Natural killer cell treated with Interleukin-12 subunit alpha and Interleukin-12 subunit beta and Interleukin-15 and Interleukin-18, amount 100 ng/mL, for 72 hours (primary cell): ENCODE measurements at regions not wholly inside any gene's neighbourhood (a gene's known extent, or its start where the extent isn't known, plus 50 kb on each side); places are given as distances from the start of the nearest gene placed in this dataset.

Experiments used
- ATAC-seq, 2 donors: fragments of 150-1000 bp; cut with Tn5 transposase in 1 of 2; sonication (Bioruptor Pico), chemical (Tn5 transposase) in 1 of 2; 2 replicates each; pipeline ENCODE4 v1.10.0; 2021
- DNase-seq: peaks from one replicate; pipeline ENCODE4 v3.0.0; 2022; ENCODE audit warnings: low spot score
- H3K27ac Mint-ChIP-seq, 2 donors: 1 replicate in 1 of 2; 2 replicates in 1 of 2; pipeline ENCODE4 v1.8.0; 2022; ENCODE audit warnings: mixed read lengths in 2 of 2, mild to moderate bottlenecking in 1 of 2, moderate library complexity in 1 of 2
- H3K27me3 Mint-ChIP-seq, 2 donors: 1 replicate in 1 of 2; 2 replicates in 1 of 2; pipeline ENCODE4 v1.8.0; 2022; ENCODE audit warnings: mixed read lengths in 2 of 2
- H3K36me3 Mint-ChIP-seq: one replicate; pipeline ENCODE4 v1.8.0; 2022; ENCODE audit warnings: mixed read lengths
- H3K4me1 Mint-ChIP-seq, 2 donors: 1 replicate in 1 of 2; 2 replicates in 1 of 2; pipeline ENCODE4 v1.8.0; 2022; ENCODE audit warnings: low read depth in 2 of 2, mixed read lengths in 2 of 2, mild to moderate bottlenecking in 1 of 2
- H3K4me3 Mint-ChIP-seq: one replicate; pipeline ENCODE4 v1.8.0; 2022; ENCODE audit warnings: mixed read lengths
- H3K9me3 Mint-ChIP-seq: 2 replicates; pipeline ENCODE4 v1.8.0; 2022; ENCODE audit warnings: mixed read lengths

DNA sequence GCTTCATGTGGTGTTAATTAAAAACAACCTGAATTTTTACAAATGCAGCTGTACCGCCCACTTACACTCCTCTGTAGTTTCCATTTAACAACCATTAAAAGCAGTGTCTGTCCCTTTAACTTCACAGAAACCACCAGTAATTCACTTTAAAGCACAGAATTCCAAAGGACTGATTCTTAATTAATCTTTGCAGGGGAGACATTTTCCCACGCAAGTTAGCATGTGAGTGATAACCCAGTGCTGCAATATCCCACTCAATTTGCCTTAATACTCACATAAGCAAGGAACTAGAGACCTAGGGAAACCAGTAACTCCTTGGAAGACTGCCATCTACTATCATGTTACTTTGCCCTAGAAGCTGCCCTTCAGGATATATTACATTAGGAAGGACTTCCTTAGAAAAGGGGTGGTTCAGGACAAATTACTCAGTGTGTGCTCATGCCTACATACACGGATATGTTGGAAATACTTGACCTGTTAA is 102.3 kb downstream of the OSR1 start:
- DNase-seq (no peak), ATAC-seq (no peak)
- Mint-ChIP-seq H3K36me3 (no peaks in the 10 kb centered on the region), H3K27ac (no peak overlapping the region), H3K27me3 (no peaks in the 10 kb centered on the region), H3K9me3 (peaks cover 19% of the 10 kb centered on the region), H3K4me1 (no peaks in the 10 kb centered on the region), H3K4me3 (no peak overlapping the region)

DNA sequence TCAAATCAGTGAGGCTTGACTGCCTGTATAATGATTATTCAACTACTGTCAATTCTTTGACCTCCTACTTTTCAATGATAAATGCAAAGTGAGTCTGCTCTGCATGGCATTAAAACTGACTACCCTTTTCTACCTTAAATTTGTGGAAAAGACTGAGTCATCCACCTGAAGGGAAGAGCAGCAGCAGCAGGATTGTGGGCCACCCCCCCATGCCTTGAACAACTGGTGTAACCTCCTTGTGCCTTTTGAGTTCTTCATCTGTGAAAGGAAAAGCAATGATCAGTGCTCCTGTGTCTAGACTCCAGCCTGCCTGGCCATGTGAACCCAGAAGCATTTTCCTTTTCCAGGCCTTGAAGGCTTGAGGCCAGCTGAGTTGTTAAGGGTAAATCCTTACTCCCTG is 102.9 kb downstream of the OSR1 start:
- no peaks in the 10 kb centered on the region for H3K4me1 Mint-ChIP-seq
- H3K36me3 Mint-ChIP-seq: no peaks in the 10 kb centered on the region
- H3K4me3 Mint-ChIP-seq: no peak overlapping the region
- ATAC-seq: no peak
- H3K27me3 Mint-ChIP-seq: no peaks in the 10 kb centered on the region
- H3K9me3 Mint-ChIP-seq: peaks cover 17% of the 10 kb centered on the region
- H3K27ac Mint-ChIP-seq: no peak overlapping the region
- DNase-seq: no peak

DNA sequence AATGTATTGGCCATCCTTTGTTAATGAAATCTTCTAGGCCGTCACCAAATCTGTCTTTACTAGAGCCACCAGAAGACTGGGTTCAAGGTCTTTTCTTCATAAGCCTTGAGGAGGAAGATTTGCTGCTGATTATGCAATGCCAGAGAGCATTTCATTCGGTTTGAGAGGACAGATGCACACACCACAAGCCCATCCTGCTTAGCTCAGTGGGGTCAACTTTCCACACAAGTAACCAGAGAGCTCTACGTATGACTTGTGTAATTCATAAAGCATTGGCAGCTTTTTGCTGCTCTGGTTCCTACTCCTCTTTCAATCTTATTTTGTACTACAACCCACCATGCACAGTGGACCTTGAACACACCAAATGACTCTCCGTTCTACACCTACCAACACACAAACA is 106.9 kb downstream of the OSR1 start:
- no peaks in the 10 kb centered on the region for H3K36me3 Mint-ChIP-seq
- DNase-seq (no peak), ATAC-seq (no peak)
- H3K27ac Mint-ChIP-seq: no peak overlapping the region
- H3K27me3 Mint-ChIP-seq: no peaks in the 10 kb centered on the region
- H3K4me1 Mint-ChIP-seq: no peaks in the 10 kb centered on the region
- H3K9me3 Mint-ChIP-seq: peaks cover 16% of the 10 kb centered on the region
- no peak overlapping the region for H3K4me3 Mint-ChIP-seq

DNA sequence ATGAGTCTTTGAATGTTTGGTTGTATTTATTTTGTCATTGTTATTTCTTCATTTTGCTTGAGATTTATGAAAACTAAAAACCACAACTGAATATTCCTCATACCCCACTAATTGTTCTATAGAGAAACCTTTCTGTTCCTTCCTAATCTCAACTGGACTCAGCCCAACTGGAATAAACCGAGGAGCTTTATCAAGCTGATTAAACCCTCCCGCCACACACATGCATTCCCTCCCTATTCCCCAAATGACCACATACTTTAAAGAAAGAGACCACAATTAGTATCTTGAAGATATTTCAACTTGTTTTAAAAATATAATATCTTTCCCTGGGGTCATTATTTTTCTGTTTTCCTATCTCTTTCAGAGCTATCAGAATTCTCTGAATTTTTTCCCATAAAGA is 107.5 kb downstream of the OSR1 start:
- Mint-ChIP-seq H3K27ac (no peak overlapping the region), H3K27me3 (no peaks in the 10 kb centered on the region)

DNA sequence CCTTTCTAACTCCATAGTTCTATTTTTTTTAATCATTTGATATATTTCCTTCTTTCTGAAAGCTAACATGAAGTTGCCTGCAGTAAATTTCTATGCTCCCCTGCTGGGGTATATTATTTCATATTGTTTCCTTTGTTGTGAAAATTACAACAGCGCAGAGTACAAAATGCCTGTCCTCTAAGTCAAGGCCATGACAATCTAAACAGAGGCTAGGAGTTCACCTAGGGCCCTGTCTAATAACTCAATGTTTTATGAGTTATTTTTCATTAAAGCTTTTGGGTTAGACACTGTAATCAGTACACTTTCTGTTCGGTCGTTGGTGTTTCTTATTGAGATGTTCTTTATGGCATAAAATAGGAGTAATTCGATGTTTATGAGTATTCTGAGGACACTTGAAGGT is 111.2 kb downstream of the OSR1 start:
- Mint-ChIP-seq H3K27me3 (no peaks in the 10 kb centered on the region), H3K36me3 (no peaks in the 10 kb centered on the region), H3K9me3 (no peaks in the 10 kb centered on the region), H3K4me1 (no peaks in the 10 kb centered on the region), H3K4me3 (no peak overlapping the region), H3K27ac (no peak overlapping the region)
- ATAC-seq: no peak
- no peak for DNase-seq

More for the DNA sequence above, 107.5 kb downstream of the OSR1 start:
- ATAC-seq (no peak), DNase-seq (no peak)
- no peak overlapping the region for H3K4me3 Mint-ChIP-seq
- peaks cover 13% of the 10 kb centered on the region for H3K9me3 Mint-ChIP-seq
- no peaks in the 10 kb centered on the region for H3K36me3 Mint-ChIP-seq
- H3K4me1 Mint-ChIP-seq: no peaks in the 10 kb centered on the region

DNA sequence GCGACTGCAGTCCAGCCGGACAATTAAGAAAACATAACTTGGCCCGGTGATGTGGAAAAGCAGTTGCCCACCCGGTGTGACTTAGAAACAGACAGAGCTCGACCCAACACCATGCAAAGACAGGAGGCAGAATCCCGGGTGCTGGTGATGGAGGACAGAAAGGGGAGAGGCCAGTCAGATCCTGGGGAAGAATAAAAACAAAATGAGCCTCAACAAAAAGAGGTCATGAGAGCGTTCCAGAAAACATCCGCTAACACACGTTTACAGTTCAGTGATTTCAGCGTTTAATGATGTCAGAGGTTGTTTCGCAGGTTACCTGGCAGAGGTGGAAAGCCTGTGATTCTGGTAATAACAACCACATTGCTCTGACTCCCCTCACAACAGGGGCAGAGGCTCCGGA is 111.9 kb downstream of the OSR1 start:
- Mint-ChIP-seq H3K4me3 (no peak overlapping the region), H3K4me1 (no peaks in the 10 kb centered on the region), H3K27me3 (no peaks in the 10 kb centered on the region), H3K36me3 (no peaks in the 10 kb centered on the region), H3K9me3 (no peaks in the 10 kb centered on the region), H3K27ac (no peak overlapping the region)
- ATAC-seq (no peak), DNase-seq (no peak)

DNA sequence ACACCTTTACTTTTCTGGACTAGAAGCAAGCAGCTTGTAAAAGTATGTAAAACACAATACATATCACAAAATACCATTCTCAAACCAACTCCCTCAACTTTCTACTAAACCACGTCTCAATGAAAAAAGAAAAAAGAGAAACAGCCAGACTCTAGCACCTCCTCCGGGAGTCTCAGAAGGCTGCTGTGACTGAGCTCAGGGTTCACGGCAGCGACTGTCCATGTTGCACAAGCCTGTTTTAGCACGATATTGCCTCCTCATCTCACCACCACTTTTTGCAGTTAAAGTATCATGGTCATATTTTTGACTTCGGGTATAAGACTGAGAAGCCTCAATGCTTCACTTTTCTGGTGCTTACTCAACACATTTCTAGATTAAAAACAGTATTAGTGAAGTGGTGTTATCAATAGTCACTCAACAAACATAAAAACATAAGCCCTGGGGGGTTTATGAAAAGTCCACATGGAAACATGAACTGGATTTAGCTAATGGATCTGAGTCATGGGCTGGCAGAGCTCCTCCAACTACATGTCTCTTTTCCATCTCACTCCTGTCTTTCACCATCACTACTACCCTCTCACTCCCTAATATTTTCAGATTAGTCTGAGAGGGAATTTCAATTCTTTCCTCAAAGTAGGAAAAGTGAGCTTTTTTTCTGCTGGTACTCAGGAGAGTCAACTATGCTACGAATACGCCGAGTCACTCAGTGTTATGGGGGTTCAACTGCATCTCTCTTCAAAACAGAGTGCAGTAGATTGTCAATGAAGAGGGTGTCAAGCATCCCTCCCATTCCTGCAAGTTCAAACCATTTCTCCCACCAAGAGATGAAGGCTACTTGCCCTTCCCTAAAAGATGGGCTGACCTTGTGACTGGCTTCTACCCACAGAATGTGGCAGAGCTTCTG is 113.7 kb downstream of the OSR1 start:
- Mint-ChIP-seq H3K4me1 (no peaks in the 10 kb centered on the region), H3K9me3 (no peaks in the 10 kb centered on the region), H3K4me3 (no peak overlapping the region), H3K27me3 (no peaks in the 10 kb centered on the region), H3K36me3 (no peaks in the 10 kb centered on the region), H3K27ac (no peak overlapping the region)
- no peak for ATAC-seq
- no peak for DNase-seq

DNA sequence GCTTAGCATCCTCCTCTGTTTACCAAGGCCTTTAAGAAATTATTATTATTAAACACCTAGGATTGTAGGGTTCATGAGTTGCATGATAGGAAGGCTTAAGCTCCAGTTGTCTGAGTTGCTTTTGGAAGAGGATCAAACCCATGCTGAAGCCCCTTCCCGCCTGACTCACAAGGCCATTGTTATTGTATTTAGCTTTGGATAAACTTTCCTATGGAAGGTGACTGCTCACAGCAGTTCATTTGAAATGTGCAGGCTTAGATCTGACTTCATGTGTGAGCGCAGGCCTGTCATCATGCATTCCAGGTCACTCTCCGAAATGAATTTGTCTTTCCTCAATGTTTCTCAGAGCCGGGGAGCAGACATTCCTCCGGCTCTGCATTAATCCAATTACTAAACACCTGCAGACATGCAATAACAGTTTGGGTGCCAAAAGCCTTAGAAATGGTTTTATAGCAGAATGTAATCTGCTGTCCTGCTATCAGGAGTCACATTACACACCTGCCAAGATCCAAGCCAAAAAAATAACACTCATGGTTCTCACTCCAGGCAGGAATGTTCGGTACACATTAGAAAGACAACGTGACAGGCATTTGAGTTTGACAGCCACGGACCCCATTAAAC is 119.9 kb downstream of the OSR1 start:
- no peaks in the 10 kb centered on the region for H3K4me1 Mint-ChIP-seq
- H3K27ac Mint-ChIP-seq: no peak overlapping the region
- H3K4me3 Mint-ChIP-seq: no peak overlapping the region
- H3K27me3 Mint-ChIP-seq: no peaks in the 10 kb centered on the region
- no peaks in the 10 kb centered on the region for H3K36me3 Mint-ChIP-seq
- ATAC-seq: no peak
- no peak for DNase-seq
- peaks cover 4% of the 10 kb centered on the region for H3K9me3 Mint-ChIP-seq

DNA sequence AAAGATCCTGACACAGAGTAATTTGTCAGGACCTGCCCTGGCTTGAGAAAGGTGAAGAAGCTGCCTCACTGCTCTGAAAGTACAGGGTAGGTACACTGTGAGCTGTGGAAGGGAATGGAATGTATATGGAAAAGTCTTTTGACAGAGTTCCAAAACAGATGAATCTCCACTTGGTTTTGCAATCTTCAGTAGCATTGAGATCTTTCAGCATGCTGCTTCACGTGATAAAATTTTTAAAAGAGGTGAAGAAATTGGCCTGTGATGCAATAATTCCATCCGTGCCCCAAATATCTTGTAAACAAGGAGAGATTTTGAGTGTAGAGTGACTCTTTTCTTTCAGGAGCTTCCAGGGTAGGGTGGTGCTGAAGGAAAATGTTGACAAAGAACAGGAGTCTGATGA is 123.1 kb downstream of the OSR1 start:
- Mint-ChIP-seq H3K4me1 (no peaks in the 10 kb centered on the region), H3K36me3 (no peaks in the 10 kb centered on the region), H3K27ac (no peak overlapping the region), H3K4me3 (no peak overlapping the region), H3K9me3 (peaks cover 4% of the 10 kb centered on the region), H3K27me3 (no peaks in the 10 kb centered on the region)
- ATAC-seq (no peak), DNase-seq (no peak)

DNA sequence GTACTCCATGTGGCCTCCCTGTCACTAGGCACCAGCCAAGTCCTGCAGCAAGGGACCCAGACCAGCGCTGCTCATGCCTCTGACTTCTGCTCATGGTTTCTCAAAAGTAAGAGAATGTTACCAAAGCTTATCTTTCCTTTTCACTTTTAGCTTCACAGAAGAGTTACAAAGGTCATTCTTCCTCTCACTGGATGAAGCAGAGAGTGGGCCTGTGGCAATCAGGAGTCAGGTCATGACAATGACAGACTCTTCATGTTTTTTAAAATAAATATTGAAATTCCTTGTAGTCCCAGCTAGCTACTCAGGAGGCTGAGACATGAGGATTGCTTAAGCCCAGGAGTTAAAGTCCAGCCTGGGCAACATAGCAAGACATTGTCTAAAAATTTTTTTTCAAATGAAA is 126.1 kb downstream of the OSR1 start:
- no peaks in the 10 kb centered on the region for H3K4me1 Mint-ChIP-seq
- H3K27ac Mint-ChIP-seq: no peak overlapping the region
- H3K4me3 Mint-ChIP-seq: no peak overlapping the region
- H3K9me3 Mint-ChIP-seq: no peaks in the 10 kb centered on the region
- H3K36me3 Mint-ChIP-seq: no peaks in the 10 kb centered on the region
- H3K27me3 Mint-ChIP-seq: no peaks in the 10 kb centered on the region
- DNase-seq (no peak), ATAC-seq (no peak)

DNA sequence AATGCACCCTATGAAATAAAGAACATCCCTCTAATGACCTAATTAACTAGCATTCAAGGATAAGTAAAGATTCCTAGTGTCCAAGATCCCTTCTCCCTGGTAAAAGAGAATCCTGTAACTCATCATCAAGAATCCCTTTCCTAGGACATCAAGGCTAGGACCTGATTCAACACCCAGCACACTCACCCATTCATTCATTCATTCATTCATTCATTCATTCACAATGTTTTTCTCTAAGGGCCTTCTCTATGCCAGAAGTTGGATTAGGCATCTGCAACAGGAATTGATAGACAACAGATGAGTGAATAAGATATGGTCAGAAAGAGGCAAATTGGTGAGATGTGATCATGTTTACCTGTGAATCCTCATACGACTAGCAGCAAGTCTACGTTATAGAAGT is 126.8 kb downstream of the OSR1 start:
- Mint-ChIP-seq H3K4me3 (no peak overlapping the region), H3K27ac (no peak overlapping the region), H3K9me3 (no peaks in the 10 kb centered on the region), H3K27me3 (no peaks in the 10 kb centered on the region), H3K4me1 (no peaks in the 10 kb centered on the region), H3K36me3 (no peaks in the 10 kb centered on the region)
- DNase-seq (no peak), ATAC-seq (no peak)

DNA sequence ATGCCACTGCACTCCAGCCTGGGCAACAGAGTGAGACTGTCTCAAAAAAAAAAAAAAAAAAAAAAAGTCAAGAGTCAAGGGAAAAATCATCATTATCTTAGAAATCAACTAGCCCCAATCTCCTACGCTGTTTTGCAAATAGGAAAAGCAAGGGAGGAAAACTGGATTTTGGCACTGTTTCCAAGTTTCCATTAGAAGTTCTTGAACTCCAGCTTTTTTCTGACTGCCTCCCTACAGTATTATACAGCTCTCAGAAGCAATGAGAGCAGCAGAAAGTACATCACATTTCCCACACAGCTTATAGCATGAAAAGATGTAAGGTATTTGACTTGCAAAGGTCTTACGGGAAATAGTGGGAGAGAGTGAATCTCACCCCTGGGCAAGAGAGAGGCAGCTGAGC is 127.8 kb downstream of the OSR1 start:
- H3K9me3 Mint-ChIP-seq: no peaks in the 10 kb centered on the region
- no peaks in the 10 kb centered on the region for H3K36me3 Mint-ChIP-seq
- H3K4me1 Mint-ChIP-seq: no peaks in the 10 kb centered on the region
- no peak overlapping the region for H3K4me3 Mint-ChIP-seq
- ATAC-seq (no peak), DNase-seq (no peak)
- H3K27ac Mint-ChIP-seq: no peak overlapping the region
- no peaks in the 10 kb centered on the region for H3K27me3 Mint-ChIP-seq

DNA sequence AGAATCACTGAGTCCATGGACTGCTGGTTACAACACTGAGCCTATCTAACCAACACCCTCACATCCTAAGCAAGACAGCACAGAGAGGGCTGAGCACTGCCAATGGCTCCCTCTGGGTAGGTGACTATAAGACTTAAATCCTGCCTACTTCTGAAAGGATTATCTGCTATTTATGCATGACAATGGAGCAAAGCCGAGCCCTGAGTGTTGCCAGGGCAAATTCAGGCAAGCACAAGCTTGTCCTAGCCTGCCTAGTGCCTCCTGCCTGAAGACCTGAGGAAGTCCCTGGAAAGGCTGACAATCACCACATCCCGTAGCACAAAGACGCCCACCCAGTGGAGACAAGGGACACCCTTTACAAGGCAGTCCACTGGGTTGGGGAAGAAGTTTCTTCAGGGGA is 129.7 kb downstream of the OSR1 start:
- no peak overlapping the region for H3K4me3 Mint-ChIP-seq
- peak in 1 of 2 donors; percentile 27 for ATAC-seq
- no peaks in the 10 kb centered on the region for H3K36me3 Mint-ChIP-seq
- DNase-seq: no peak
- no peaks in the 10 kb centered on the region for H3K4me1 Mint-ChIP-seq
- H3K9me3 Mint-ChIP-seq: no peaks in the 10 kb centered on the region
- no peaks in the 10 kb centered on the region for H3K27me3 Mint-ChIP-seq
- no peak overlapping the region for H3K27ac Mint-ChIP-seq

DNA sequence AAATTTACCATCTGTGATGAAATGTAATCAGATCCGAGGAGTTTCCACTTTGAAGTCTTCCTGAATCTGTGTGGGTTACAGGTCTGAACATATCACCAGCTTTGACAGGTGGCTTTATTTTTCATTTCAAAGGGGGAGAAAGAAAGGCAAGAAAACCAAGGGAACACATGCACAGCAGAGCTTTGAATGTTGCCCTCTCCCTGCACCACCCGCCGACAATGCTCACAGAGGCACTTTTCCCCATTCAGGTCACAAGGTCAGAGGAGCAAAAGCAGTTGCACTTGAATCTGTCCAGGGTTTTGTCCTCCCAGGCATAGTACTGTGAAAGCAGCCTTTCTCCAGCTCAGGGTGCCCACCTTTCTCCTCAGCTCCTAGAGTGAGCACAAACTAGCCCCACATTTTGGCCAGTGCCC is 130.2 kb downstream of the OSR1 start:
- H3K36me3 Mint-ChIP-seq: no peaks in the 10 kb centered on the region

More for the DNA sequence above, 130.2 kb downstream of the OSR1 start:
- ATAC-seq: no peak
- no peak overlapping the region for H3K27ac Mint-ChIP-seq
- H3K4me3 Mint-ChIP-seq: no peak overlapping the region
- H3K4me1 Mint-ChIP-seq: no peaks in the 10 kb centered on the region
- no peaks in the 10 kb centered on the region for H3K27me3 Mint-ChIP-seq
- no peak for DNase-seq
- no peaks in the 10 kb centered on the region for H3K9me3 Mint-ChIP-seq
